NCI-H128 (cell line): ENCODE measurements at regions not wholly inside any gene's neighbourhood (a gene's known extent, or its start where the extent isn't known, plus 50 kb on each side); places are given as distances from the start of the nearest gene placed in this dataset.
"Not testable (repeated sequence)": the region's sequence is repeated elsewhere in the genome, so short reads cannot be mapped to it uniquely, and the experiment has no call there.

ENCODE experiments used
- DNase-seq: peaks from one replicate; lab custom pipeline; 2025; ENCODE audit not compliant: unreplicated experiment; lab: John Stamatoyannopoulos, UW

DNA sequence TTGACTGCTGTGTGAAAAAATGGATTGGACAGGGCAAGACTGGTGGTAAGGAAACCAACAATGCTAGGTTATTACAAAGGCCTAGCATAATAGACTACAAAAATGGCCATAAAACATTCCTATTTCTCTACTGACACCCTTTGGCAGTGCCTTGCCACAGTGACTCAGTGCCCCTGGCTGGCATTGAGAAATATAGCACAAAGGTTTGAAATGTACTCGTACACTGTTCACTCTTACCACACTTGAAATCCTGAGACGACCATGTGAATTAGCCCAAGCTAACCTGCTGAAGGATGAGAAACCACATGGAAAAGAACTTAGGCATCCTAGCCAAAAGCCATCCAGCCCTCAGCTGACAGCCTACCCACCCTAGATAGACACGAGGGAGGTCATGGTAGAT is 149.8 kb upstream of the PALMD start:
- DNase-seq, result no peak

DNA sequence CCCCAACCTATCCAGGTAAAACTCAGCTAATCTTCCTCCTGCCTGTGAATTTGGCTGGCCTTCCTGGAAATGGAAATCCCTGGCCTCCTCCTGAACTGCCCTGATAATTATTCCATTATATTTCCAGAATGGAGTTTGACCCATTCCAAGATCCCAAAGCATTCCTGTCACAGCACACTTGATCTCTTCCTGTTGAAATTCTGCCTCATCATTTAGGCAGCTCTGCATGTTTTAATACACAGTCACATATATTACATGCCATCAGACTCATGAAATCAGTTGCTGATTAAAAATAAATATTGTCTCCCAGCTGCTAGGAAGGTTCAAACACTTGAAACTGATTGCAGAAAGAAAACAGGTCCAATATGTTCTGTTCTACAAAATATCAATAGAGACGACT is 148.2 kb upstream of the PALMD start:
- no peak for DNase-seq

DNA sequence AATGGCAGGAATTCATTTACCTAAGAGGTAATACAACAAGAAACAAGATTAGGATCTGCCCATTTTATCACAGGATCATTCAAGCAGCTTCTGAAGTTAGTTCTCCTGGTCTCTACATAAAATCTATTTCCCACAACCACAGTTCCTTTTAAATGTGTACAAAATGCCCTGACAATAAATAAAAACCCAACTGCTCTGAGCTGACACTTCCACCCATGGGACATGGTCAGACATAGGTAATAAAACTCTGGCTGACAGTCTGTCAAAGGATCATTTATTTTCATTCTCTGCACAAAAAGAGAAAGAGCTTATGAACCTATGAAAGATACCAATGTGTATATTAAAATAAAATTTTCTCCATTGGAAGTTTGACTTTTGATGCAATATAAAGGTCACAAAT is 145.4 kb upstream of the PALMD start:
- no peak for DNase-seq

DNA sequence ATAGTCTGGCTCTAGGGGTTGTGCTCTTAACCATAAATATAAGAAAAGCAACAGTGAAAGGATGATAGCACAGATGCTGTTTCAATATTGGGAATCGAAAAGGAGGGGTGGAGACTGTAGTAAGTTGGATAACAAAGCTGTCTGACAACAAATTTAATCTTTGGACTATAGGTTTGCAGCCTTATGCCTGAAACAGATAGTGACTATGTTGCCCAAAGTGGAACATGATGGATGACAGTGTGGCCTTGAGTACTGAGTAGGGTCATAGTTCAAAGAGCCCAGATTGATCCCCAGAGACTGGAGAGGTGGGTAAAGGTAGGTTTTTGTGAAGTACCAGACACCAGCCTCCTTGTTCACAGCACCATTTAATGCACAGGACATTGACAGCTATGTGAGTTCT is 144.0 kb upstream of the PALMD start:
- no peak for DNase-seq

DNA sequence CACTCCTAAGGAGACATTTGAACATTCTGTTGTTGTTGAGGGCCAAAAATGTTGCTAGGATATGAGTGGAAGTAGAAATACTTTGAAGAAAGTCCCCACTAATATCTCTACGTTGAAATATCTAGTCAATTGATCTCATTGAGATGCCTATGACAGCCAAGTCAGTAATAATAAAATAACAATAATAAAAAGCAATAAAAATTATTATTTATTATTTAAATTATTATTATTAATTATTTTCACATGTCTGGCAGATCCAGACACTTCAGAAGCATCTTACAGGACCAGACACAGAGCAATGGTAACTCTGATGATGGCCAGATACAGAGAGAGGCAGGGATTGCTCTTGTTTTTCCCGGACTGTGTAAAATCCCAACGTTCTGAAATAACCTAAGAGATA is 143.5 kb upstream of the PALMD start:
- no peak for DNase-seq

DNA sequence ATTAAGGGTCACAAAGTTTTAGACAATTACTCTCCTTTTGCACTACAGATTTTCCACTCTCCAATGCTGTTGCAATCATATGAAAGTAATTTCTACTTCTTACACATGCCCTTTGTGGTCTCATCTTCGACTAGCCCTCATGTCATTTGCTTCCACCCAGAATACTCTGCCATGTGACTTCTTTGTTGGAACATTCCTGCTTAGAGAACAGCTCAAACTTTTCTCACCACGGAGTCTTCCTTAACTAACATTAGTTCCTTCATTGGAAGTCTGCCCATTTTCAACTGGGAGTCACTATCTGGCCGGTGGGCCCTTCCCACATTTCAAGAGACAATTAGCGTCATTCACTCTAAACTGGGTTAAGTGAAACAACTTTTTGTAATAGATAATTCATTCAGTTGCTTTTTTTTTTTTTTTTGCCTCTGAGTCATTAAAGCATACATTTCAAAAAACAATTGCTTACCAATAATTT is 142.6 kb upstream of the PALMD start:
- DNase-seq, result no peak

DNA sequence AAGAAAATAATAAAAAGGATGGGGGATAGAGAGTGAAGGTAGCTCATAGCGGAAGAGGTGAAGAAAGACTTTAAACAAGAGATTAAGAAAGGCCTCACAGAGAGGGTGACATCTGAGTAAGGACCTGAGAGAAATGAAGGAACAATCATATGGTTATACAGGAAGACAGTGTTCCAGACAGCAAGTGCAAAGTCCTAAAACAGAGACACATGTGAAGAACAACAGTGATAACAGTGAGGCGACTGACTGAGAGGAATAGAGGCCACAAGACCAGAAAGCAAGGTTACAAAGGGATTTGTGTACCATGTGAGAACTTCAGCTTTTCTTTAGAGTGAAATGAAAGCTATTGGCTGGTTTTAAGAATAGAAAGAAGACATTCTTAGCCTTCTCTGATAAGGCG is 141.6 kb upstream of the PALMD start:
- no peak for DNase-seq

DNA sequence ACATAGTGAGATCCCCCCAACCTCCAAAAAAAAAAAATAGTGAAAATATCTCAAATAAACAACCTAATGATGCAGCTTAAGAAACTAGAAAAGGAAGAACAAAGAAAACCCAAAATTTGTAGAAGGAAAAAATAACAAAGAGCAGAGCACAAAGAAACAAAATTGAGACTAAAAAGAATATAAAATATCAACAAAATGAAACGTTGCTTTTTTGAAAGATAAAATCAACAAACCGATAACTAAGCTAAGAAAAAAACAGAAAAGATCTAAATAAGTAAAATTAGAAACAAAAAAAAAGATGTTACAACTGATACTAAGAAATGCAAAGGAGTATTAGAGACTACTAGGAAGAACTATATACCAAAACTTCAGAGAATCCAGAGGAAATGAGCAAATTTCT is 139.3 kb upstream of the PALMD start:
- DNase-seq, result no peak

DNA sequence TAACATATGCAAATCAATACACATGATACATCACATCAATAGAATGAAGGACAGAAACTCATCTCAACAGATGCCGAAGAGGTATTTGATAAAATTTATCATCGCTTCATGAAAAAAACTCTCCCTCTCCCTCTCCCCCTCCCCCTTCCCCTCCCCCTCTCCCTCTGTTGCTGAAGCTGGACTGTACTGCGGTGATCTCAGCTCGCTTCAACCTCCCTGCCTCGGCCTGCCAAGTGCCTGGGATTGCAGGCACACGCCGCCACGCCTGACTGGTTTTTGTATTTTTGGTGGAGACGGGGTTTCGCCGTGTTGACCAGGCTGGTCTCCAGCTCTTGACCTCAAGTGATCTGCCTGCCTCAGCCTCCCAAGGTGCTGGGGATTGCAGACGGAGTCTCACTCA is 138.5 kb upstream of the PALMD start:
- not testable (repeated sequence) for DNase-seq

DNA sequence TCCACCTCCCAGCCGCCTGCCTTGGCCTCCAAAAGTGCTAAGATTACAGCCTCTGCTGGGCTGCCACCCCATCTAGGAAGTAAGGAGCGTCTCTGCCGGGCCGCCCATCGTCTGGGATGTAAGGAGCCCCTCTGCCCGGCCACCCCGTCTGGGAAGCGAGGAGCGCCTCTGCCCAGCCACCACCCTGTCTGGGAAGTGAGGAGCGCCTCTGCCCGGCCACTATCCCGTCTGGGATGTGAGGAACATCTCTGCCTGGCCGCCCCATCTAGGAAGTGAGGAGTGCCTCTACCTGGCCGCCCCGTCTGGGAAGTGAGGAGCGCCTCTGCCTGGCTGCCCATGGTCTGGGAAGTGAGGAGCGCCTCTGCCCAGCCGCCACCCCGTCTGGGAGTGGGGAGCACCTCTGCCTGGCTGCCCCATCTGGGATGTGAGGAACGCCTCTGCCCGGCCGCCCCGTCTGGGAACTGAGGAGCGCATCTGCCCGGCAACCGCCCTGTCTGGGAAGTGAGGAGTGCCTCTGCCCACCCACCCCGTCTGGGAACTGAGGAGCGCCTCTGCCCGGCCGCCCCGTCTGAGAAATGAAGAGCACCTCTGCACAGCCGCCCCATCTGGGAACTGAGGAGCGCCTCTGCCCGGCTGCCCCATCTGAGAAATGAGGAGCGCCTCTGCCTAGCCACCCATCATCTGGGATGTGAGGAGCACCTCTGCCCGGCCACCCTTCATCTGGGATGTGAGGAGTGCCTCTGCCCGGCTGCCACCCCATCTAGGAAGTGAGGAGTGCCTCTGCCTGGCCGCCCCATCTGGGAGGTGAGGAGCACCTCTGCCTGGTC is 137.8 kb upstream of the PALMD start:
- DNase-seq, result no peak

DNA sequence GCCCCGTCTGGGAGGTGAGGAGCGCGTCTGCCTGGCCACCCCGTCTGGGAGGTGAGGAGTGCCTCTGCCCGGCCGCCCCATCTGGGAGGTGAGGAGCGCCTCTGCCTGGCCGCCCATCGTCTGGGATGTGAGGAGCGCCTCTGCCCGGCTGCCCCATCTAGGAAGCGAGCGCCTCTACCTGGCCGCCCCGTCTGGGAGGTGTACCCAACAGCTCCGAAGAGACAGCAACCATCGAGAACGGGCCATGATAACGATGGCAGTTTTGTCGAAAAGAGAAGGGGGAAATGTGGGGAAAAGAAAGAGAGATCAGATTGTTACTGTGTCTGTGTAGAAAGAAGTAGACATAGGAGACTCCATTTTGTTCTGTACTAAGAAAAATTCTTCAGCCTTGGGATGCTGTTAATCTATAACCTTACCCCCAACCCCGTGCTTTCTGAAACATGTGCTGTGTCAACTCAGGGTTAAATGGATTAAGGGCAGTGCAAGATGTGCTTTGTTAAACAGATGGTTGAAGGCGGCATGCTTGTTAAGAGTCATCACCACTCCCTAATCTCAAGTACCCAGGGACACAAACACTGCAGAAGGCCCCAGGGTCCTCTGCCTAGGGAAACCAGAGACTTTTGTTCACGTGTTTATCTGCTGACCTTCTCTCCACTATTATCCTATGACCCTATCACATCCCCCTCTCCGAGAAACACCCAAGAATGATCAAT is 137.0 kb upstream of the PALMD start:
- DNase-seq, result not testable (repeated sequence)

DNA sequence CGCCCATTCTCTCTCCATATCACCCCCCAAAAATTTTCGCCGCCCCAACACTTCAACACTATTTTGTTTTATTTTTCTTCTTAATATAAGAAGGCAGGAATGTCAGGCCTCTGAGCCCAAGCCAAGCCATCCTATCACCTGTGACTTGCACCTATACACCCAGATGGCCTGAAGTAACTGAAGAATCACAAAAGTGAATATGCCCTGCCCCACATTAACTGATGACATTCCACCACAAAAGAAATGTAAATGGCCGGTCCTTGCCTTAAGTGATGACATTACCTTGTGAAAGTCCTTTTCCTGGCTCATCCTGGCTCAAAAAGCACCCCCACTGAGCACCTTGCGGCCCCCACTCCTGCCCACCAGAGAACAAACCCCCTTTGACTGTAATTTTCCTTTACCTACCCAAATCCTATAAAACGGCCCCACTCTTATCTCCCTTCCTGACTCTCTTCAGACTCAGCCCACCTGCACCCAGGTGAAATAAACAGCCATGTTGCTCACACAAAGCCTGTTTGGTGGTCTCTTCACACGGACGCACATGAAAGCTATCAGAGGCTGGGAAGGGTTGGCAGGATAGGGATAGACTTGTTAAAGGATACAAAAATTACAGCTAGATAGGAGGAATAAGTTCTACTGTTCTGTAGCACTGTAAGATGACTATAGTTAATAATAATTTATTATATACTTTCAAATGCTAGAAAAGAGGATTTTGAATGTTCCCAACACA is 130.9 kb upstream of the PALMD start:
- not testable (repeated sequence) for DNase-seq

DNA sequence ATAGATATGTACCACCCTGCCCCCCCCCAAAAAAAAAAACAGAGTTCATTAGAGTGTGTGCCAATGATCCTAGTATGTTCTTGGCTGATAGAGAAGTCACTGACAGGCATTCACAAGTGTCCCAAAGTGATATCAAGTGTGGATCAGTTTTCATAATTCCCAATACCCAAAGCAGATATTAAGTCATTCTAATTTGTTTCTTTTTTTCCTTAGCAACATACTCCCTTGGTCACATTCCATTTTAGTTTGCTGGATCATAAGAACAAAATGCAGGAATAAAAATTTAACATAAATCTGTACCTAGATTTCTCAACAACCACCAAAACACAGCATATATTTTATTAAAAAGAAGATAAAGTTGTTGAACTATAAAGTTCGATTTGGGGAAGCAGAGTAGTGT is 129.8 kb upstream of the PALMD start:
- DNase-seq, result no peak

DNA sequence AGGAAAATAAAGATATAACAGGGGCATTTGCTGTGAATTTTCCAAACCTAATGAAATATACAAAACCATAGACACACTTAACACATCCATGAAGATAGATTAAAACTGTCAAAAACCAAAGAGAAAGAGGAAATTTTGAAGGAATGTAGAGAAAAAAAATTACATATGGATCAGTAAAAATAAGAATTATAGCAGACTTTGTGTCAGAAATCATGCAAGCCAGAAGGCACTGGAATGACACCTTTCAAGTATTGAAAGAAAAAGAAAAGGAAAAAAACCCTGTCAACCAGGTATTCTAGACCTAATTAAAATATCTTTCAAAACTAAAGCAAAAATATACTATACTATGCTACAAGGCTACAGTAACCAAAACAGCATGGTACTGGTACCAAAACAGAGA is 125.8 kb upstream of the PALMD start:
- DNase-seq, result no peak

DNA sequence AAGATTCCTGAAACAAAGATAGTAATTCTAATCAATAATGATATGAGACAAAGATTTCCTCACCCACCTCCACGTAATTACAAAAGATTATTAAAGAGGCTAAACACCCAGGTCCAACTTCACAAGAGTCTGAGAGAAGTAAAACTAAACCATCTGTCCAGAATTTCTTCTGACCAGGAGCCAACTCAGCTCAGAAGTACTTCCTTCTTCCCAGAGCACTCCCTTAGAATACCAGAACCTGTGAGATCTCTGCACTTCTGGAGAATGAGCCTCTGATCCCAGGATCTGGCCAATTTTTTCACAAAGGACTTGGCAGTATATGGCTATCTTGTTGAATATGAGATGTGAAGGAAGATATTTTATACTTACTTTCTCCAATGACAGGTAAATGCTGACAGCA is 120.6 kb upstream of the PALMD start:
- no peak for DNase-seq

DNA sequence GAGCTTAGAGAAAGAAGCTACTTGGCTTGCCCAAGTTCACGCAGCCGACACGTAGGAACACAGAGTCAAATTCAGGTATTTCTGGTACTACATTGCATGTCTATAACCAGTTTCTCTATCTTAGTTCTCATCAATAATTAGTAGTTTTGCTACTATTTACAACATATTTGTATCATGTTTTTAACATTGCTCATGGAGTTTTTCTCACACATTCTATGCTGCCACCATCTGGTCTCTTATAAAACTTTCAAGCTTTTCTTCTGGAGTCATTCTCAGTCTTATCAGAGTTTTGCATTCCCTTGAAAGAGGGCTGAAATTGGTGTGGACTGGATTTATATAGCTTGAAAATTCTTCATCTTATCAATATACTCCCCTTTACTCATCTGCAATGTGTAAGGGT is 118.8 kb upstream of the PALMD start:
- DNase-seq, result no peak

DNA sequence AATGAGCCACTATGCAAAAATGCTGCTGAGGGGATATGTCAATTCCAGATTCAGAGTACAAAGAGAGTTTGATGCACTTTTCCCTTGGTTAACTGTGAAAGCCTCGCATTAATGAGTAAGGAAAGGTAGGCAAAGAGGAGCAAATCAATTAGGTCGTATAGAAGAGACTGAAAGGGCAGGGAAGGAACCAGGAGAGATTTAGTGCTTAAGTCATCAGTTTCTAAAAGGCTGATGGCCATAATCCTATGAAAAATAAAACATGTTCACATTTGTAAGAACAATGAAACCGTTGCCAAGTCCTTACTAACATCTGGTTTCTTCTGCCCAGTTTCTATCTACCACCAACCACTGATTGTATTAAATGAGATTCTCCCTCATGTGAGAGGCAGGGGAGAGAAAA is 118.4 kb upstream of the PALMD start:
- no peak for DNase-seq

DNA sequence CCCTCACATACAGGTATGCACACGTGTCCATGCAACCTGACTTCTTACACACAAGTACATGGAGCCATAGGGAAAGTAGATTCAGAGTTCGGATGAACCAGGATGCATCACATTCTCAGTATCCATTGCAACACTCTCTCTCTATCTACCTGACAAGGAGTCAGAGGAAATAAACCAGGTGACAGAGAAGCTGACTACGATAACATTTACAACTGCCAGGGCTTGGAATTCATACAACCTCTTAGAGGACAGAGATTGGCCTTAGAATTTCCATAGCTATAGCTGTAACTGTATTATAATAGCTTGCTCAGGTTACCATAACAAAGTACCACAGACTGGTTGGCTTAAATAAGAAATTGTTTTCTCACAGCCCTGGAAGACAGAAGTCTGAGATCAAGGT is 116.9 kb upstream of the PALMD start:
- no peak for DNase-seq

DNA sequence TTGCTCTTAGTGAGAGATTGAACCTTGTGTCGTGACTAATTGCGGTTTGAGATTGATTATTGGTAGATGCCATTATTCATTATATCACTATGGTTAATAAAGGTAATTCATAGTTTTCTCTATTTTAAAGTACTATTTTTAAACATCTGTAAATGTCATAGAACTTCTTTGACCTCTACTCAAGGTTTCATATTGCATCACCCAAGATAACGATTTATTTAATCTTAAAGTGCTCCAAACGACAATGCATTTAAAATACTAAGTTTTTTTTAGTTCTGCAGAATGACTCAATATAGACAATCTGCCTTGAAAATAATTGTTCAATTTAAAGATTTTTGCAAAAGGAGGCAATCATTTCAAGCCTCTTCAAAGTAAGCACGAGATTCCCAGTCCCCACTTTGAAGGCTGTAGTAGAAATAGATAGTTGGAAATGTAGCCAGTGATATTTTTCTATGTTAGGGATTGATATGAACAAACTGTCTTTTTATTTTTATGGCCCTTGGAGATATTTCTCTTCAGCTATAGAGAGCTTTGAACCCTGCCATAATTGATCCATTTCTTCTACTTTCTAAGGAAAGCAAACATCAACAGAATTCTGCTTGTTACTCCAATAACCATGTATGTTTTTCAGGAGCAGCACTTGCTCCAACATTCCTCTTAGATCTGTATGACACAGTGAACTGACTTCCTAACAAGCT is 114.2 kb upstream of the PALMD start:
- DNase-seq, result no peak

DNA sequence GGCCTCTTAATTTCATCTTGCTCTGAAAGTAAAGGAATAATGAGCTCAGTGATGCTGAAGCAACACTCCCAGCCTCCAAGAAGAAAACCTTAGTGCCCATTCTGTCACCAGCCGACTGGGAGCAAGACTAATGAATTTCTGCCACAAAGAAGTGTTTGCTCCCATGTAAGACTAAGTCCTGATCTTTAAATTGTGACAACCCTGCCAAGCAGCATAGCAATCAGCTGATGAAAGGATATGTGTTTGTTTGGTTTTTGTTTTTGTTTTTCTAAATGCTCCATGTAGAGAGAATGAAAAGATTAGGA is 113.7 kb upstream of the PALMD start:
- DNase-seq, result no peak

DNA sequence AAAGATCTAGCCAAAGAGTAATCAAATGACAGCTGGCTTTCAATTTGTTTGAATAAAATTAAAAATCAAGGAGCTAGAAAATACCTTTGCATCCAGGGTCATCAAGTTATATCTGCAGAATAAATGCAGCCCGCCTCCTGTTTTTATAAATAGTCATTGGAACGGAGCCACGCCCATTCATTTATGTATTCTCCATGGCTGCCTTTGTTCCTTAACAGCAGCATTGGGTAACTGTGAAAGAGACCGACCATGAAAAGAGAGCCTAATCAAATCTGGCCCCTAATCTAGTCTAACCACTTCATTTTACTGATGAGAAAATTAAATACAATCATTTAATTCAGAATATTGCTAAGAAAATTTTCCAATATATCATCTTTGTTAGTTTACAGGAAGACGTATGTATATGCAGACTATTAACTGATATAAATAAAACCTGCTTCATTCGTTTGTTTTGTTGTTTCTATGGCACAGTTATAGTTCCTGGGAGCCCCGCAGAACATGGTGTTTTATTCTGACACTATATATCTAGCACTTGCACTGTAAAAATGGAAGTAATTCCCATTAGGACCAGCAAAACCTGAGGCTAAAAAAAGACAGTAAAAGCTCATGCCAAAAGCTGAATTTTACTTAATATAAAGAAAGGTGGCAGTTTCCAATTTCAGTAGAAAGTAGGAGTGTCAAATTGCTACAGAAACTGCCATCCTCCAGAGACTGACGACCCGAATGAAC is 111.8 kb upstream of the PALMD start:
- DNase-seq, result no peak
